GM12874 (cell line): ENCODE measurements at regions not wholly inside any gene's neighbourhood (a gene's known extent, or its start where the extent isn't known, plus 50 kb on each side); places are given as distances from the start of the nearest gene placed in this dataset.

ENCODE experiments used
- TF ChIP-seq, protein P1 (sequence below): IDR thresholded peaks from 2 replicates; pipeline ENCODE4 v1.5.1; 2011; ENCODE audit warnings: low read depth, mild to moderate bottlenecking, control low read depth, low read length, moderate library complexity; ENCODE audit not compliant: insufficient read depth

DNA sequence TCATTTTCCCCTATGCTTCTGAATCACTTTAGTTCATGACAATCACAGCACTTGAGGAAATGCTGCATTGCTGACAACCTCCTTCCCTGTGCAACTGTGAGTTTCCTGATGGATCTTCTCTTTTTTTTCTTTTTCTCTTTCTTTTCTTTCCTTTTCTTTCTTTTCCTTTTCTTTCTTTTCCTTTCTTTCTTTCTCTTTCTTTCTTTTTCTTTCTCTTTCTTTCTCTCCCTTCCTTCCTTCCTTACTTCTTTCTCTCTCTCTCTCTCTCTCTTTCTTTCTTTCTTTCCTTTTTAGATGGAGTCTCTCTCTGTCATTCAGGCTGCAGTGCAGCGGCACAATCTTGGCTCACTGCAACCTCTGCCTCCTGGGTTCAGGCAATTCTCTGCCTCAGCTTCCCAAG is 247.9 kb upstream of the HTR2A start:
- TF ChIP-seq, protein P1, sequence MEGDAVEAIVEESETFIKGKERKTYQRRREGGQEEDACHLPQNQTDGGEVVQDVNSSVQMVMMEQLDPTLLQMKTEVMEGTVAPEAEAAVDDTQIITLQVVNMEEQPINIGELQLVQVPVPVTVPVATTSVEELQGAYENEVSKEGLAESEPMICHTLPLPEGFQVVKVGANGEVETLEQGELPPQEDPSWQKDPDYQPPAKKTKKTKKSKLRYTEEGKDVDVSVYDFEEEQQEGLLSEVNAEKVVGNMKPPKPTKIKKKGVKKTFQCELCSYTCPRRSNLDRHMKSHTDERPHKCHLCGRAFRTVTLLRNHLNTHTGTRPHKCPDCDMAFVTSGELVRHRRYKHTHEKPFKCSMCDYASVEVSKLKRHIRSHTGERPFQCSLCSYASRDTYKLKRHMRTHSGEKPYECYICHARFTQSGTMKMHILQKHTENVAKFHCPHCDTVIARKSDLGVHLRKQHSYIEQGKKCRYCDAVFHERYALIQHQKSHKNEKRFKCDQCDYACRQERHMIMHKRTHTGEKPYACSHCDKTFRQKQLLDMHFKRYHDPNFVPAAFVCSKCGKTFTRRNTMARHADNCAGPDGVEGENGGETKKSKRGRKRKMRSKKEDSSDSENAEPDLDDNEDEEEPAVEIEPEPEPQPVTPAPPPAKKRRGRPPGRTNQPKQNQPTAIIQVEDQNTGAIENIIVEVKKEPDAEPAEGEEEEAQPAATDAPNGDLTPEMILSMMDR: no peak

DNA sequence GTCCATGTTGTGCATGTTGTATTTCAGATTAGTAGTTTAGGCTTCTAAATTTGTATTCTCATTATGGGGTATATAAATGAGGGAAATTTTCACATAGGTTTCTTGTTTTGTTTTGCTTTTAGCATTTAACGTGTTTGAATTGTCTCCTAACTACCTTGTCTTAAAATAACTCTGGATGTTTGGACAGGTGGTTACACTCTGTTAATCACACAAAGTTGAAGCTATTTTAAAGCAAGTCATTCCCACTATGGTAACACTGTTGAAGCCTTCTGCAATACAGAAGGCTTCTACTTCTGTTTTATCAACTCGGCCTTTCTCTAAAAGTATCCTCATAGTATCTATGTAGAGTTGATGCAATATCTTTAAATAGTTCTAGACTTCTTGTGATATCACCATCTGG is 245.3 kb upstream of the HTR2A start:
- TF ChIP-seq, protein P1: no peak

GRCh38 chr13:47139519-47139918 is 242.7 kb upstream of the HTR2A start:
- TF ChIP-seq, protein P1: no peak

DNA sequence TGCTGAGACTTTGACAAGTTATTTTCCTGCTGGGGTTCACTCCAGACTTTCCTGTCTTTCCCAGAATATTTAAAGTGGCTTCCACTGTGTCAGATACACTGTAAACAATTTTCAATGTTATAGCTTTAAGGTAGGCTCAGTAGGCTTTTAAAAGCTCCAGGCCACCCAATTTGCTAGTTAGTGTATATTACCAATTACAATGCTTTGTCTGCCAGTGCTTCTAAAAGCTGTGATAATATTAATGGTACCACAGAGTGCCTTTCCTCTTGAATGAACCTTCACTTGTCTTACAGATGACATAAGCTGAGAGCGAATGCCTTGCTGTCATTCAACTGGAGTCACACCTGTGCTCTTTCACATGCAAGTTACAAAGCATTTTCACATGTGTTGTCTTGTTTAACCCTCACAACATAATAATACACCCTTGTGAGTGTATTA is 239.7 kb upstream of the HTR2A start:
- TF ChIP-seq, protein P1: no peak

GRCh38 chr13:47135800-47136503 is 239.1 kb upstream of the HTR2A start:
- TF ChIP-seq, protein P1: no peak

DNA sequence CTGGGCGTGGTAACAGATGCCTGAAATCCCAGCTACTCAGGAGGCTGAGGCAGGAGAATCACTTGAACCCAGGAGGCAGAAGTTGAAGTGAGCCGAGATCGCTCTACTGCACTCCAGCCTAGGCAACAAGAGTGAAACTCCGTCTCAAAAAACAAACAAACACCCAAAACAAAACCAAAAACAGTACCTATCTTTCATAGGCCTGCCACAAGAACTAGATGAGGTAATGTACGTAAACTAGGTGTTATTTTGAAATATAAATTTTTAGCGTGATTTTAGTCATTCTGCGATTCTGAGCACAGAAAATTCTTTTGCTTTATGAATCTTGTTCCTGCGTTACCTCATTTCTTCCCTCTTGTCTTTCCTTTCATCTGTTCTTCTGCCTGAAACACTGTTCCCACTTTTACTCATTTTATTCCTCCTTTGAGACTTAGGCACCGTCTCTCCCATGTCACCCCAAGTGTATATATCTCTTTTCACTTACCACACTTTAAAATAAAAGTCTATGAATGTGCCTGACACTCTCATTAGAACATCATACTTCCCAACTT is 238.2 kb upstream of the HTR2A start:
- TF ChIP-seq, protein P1: no peak

DNA sequence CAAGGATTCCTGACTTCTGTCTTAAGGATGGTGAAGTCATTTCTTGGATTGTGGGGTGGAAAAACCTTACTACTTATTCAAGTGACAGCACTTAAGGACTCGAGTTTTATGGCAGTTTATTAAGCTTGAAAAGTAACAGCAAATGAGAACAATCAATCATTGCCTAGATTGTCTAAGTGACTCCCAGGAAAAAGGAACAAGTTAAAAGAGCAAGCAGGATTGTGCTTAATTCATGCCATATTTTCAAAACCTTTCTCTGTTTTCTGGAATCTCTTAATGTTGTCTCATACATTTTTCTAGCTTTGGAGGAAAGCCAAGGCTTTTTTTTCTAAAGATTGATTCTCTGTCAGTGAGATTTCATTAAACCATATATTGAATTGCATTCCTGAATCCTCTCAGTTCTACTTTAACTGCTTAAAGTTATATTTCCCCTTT is 236.2 kb upstream of the HTR2A start:
- TF ChIP-seq, protein P1: no peak
